Thoracic aorta (tissue), 2 donors: ENCODE measurements at regions not wholly inside any gene's neighbourhood (a gene's known extent, or its start where the extent isn't known, plus 50 kb on each side); places are given as distances from the start of the nearest gene placed in this dataset.

Source experiments
- ATAC-seq: fragments of 150-250 bp; one replicate; pipeline ENCODE4 v1.8.0; 2017; ENCODE audit warnings: low read depth; ENCODE audit not compliant: insufficient number of reproducible peaks, low FRiP score
- DNase-seq: peaks from one replicate; pipeline ENCODE4 v3.0.0-alpha.2; 2020; ENCODE audit warnings: low spot score
- H3K27ac ChIP-seq, 2 donors: fragments of 200-600 bp; sonication (generic); 1 replicate in 1 of 2; 2 replicates in 1 of 2; pipeline ENCODE4 v1.5.1; 2016; ENCODE audit warnings: mild to moderate bottlenecking in 2 of 2, moderate library complexity in 2 of 2
- H3K27me3 ChIP-seq: fragments of 200-600 bp; sonication (generic); replicated peaks from 2 replicates; pipeline ENCODE4 v1.6.0; 2016; ENCODE audit warnings: mild to moderate bottlenecking; ENCODE audit not compliant: insufficient read depth
- H3K36me3 ChIP-seq: fragments of 200-600 bp; sonication (generic); one replicate; pipeline ENCODE4 v1.5.1; 2016
- H3K4me1 ChIP-seq, 2 donors: fragments of 200-600 bp; sonication (generic); 1 replicate in 1 of 2; 2 replicates in 1 of 2; pipeline versions ENCODE4 v1.5.1 to v1.6.0; 2016; ENCODE audit warnings: low read depth in 2 of 2, mild to moderate bottlenecking in 1 of 2; ENCODE audit not compliant: control insufficient read depth in 1 of 2
- H3K4me3 ChIP-seq: fragments of 200-600 bp; sonication (generic); 2 replicates; pipeline ENCODE4 v1.5.1; 2016; ENCODE audit warnings: mild to moderate bottlenecking
- H3K9me3 ChIP-seq: fragments of 200-600 bp; sonication (generic); 2 replicates; pipeline ENCODE4 v1.5.1; 2016
- TF ChIP-seq, protein P1 (sequence below): fragments of 200-600 bp; sonication (generic); IDR thresholded peaks from one replicate; pipeline ENCODE4 v1.5.1; 2019; ENCODE audit warnings: antibody characterized with exemption

DNA sequence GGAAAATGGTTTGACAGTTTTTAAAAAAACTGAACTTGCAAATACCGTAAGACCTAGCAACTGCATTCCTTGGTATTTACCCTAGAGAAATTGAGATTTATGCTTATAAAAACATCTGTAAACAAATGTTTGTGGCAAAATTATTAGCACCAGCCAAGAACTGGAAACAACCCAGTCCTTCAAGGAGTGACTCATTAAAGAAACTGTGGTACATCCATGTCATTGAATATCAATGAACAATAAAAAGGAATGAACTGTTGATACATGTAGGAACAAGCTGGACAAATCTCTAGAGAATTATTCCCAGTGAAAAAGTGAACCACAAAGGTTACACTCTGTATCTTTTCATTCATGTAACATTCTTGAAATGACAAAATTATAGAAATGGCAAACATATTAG, 240.2 kb upstream of the ADAMTS3 start:
- ATAC-seq (no peak), DNase-seq (no peak)
- no peak overlapping the region for H3K4me3 ChIP-seq
- TF ChIP-seq, protein P1, sequence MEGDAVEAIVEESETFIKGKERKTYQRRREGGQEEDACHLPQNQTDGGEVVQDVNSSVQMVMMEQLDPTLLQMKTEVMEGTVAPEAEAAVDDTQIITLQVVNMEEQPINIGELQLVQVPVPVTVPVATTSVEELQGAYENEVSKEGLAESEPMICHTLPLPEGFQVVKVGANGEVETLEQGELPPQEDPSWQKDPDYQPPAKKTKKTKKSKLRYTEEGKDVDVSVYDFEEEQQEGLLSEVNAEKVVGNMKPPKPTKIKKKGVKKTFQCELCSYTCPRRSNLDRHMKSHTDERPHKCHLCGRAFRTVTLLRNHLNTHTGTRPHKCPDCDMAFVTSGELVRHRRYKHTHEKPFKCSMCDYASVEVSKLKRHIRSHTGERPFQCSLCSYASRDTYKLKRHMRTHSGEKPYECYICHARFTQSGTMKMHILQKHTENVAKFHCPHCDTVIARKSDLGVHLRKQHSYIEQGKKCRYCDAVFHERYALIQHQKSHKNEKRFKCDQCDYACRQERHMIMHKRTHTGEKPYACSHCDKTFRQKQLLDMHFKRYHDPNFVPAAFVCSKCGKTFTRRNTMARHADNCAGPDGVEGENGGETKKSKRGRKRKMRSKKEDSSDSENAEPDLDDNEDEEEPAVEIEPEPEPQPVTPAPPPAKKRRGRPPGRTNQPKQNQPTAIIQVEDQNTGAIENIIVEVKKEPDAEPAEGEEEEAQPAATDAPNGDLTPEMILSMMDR = no peak
- peaks cover under 1 to 3% of the 10 kb centered on the region in 2 donors for H3K4me1 ChIP-seq
- H3K9me3 ChIP-seq = no peaks in the 10 kb centered on the region
- H3K27ac ChIP-seq = no peak overlapping the region
- no peaks in the 10 kb centered on the region for H3K36me3 ChIP-seq
- H3K27me3 ChIP-seq = no peaks in the 10 kb centered on the region

DNA sequence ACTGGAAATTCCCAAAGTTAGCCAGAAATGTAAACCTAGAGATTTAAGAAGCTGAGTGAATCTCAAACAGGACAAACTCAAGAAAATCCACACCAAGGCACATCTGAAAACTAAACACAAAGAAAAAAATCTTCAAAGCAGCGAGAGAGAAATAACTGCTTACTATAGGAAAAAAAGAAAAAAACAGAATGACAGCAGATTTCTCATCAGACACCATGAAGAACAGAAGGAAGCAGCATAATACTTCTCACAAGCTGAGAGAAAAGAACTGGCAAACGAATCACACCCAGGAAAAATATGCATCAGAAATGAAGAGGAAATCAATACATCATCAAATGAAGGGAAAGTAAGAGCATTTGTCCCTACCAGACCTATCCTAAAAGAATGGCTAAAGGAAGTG, 236.3 kb upstream of the ADAMTS3 start:
- Histone ChIP-seq H3K27me3 (no peaks in the 10 kb centered on the region), H3K9me3 (no peaks in the 10 kb centered on the region), H3K4me1 (no peaks in the 10 kb centered on the region), H3K36me3 (no peaks in the 10 kb centered on the region), H3K27ac (no peak overlapping the region), H3K4me3 (no peak overlapping the region)
- no peak for DNase-seq
- TF ChIP-seq, protein P1 = no peak
- ATAC-seq = no peak

DNA sequence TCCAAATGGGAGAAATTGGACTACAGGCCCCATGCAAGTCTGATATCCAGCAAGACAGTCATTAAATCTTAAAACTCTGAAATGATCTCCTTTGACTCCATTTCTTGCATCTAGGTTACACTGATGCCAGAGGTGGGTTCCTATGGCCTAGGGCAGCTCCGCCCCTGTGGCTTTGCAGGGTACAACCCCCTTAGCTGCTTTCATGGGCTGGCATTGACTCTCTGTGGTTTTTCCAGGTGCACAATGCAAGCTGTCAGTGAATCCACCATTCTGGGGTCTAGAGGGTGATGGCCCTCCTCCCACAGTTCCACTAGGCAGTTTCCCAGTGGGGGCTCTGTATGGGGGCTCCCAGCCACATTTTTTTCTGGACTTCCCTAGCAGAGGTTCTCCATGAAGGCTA, 228.5 kb upstream of the ADAMTS3 start:
- no peak for DNase-seq

DNA sequence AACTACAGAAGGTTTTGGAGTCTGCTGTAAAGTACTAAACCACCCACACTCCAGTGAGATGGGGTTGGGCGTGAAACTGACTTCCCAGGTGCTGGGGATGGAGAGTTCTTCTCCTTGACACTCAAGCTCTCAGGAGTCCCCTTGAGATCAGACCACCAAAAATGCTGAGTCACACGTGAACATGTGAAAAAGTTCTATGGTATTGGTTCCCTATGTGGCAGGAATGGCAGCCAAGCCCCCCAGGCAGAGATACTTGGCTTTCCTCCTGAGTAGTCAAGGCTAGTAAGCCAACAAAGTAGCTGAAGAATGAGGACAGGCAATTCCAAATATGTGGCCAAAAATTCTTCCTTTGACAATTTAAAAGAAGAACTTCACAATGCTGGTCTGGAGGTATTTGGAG, 222.0 kb upstream of the ADAMTS3 start:
- Histone ChIP-seq H3K4me1 (no peaks in the 10 kb centered on the region), H3K27ac (no peak overlapping the region), H3K36me3 (no peaks in the 10 kb centered on the region), H3K4me3 (no peak overlapping the region), H3K9me3 (no peaks in the 10 kb centered on the region), H3K27me3 (no peaks in the 10 kb centered on the region)
- ATAC-seq (no peak), DNase-seq (no peak)
- TF ChIP-seq, protein P1 = no peak

More for the DNA sequence above, 228.5 kb upstream of the ADAMTS3 start:
- no peak overlapping the region for H3K27ac ChIP-seq
- H3K4me1 ChIP-seq = no peaks in the 10 kb centered on the region
- H3K27me3 ChIP-seq = no peaks in the 10 kb centered on the region
- TF ChIP-seq, protein P1 = no peak
- no peak for ATAC-seq
- H3K36me3 ChIP-seq = no peaks in the 10 kb centered on the region
- no peak overlapping the region for H3K4me3 ChIP-seq
- H3K9me3 ChIP-seq = no peaks in the 10 kb centered on the region

DNA sequence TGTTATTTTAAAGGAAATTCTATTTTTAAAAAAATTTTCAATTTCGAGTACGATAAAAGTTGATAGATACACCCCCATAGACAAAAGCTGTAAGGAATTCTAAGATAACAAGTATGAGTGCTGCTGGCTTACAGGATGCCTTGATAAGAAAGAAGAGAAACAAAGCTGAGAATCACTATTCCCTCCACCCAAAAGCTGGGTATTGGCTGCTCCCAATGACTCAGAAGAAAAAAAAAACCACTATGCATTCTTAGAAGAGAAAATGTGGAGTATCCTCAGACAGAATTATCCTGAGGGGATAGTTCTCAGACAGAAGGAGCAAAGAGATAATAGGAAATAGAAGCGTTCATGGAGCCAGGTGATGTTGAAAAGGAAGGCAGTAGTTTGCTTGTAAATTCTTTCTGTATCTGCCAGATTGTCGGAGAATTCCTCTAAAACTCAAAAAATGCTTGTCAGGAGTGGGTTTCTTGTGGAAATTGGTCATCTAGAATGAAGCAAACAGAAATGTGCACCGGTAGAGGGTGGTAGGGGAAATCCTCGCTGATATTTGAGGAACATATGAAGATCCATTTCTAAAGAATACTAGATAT, 217.5 kb upstream of the ADAMTS3 start:
- Histone ChIP-seq H3K9me3 (no peaks in the 10 kb centered on the region), H3K36me3 (no peaks in the 10 kb centered on the region), H3K4me1 (no peaks in the 10 kb centered on the region), H3K27ac (no peak overlapping the region), H3K4me3 (no peak overlapping the region), H3K27me3 (no peaks in the 10 kb centered on the region)
- ATAC-seq (no peak), DNase-seq (no peak)
- TF ChIP-seq, protein P1 = no peak
